ENCODE measurements at regions not wholly inside any gene's neighbourhood (a gene's known extent, or its start where the extent isn't known, plus 50 kb on each side); places are given as distances from the start of the nearest gene placed in this dataset.

DNA sequence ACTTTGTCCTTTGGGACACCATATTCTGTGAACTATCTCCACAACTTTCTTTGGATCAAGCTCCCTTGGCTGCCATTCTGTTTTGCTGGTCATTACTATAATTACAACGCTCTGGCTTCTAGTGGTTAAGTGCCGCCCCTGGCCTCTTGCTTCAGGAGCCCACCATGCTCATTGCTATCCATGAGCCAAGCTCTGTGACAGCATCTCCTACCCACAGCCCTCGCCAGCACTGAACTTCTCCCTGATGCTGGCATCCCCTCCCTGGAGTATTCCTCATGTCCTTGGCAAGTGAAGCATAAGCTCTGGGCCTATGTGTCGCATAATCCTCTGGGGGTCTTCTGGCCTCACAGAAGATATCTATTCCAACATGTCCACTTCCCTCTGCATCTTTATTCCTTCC lies 60.6 kb upstream of the DHX40 start:
- TF ChIP-seq, protein P1, sequence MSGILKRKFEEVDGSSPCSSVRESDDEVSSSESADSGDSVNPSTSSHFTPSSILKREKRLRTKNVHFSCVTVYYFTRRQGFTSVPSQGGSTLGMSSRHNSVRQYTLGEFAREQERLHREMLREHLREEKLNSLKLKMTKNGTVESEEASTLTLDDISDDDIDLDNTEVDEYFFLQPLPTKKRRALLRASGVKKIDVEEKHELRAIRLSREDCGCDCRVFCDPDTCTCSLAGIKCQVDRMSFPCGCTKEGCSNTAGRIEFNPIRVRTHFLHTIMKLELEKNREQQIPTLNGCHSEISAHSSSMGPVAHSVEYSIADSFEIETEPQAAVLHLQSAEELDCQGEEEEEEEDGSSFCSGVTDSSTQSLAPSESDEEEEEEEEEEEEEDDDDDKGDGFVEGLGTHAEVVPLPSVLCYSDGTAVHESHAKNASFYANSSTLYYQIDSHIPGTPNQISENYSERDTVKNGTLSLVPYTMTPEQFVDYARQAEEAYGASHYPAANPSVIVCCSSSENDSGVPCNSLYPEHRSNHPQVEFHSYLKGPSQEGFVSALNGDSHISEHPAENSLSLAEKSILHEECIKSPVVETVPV (CRISPR knock-in tag; IDR thresholded peaks at IDR 0.05) = no peak
- TF ChIP-seq GLIS3 (CRISPR knock-in tag; IDR thresholded peaks at IDR 0.05) (no peak), OSR1 (CRISPR knock-in tag; IDR thresholded peaks at IDR 0.05) (no peak), CSDC2 (CRISPR knock-in tag; IDR thresholded peaks at IDR 0.05) (no peak), TCF4 (CRISPR knock-in tag; IDR thresholded peaks at IDR 0.05; ENCODE audit: borderline replicate concordance) (no peak), ISL1 (CRISPR knock-in tag; IDR thresholded peaks at IDR 0.05) (no peak), BACH2 (CRISPR knock-in tag; IDR thresholded peaks at IDR 0.05; ENCODE audit: borderline replicate concordance) (no peak)
- TF ChIP-seq, protein P2, sequence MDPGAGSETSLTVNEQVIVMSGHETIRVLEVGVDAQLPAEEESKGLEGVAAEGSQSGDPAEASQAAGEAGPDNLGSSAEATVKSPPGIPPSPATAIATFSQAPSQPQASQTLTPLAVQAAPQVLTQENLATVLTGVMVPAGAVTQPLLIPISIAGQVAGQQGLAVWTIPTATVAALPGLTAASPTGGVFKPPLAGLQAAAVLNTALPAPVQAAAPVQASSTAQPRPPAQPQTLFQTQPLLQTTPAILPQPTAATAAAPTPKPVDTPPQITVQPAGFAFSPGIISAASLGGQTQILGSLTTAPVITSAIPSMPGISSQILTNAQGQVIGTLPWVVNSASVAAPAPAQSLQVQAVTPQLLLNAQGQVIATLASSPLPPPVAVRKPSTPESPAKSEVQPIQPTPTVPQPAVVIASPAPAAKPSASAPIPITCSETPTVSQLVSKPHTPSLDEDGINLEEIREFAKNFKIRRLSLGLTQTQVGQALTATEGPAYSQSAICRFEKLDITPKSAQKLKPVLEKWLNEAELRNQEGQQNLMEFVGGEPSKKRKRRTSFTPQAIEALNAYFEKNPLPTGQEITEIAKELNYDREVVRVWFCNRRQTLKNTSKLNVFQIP (CRISPR knock-in tag; IDR thresholded peaks at IDR 0.05; ENCODE audit: borderline replicate concordance, low read depth) = no peak
- TF ChIP-seq, protein P3, sequence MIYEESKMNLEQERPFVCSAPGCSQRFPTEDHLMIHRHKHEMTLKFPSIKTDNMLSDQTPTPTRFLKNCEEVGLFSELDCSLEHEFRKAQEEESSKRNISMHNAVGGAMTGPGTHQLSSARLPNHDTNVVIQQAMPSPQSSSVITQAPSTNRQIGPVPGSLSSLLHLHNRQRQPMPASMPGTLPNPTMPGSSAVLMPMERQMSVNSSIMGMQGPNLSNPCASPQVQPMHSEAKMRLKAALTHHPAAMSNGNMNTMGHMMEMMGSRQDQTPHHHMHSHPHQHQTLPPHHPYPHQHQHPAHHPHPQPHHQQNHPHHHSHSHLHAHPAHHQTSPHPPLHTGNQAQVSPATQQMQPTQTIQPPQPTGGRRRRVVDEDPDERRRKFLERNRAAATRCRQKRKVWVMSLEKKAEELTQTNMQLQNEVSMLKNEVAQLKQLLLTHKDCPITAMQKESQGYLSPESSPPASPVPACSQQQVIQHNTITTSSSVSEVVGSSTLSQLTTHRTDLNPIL (CRISPR knock-in tag; IDR thresholded peaks at IDR 0.05; ENCODE audit: low read depth) = no peak
- TF ChIP-seq, protein P4, sequence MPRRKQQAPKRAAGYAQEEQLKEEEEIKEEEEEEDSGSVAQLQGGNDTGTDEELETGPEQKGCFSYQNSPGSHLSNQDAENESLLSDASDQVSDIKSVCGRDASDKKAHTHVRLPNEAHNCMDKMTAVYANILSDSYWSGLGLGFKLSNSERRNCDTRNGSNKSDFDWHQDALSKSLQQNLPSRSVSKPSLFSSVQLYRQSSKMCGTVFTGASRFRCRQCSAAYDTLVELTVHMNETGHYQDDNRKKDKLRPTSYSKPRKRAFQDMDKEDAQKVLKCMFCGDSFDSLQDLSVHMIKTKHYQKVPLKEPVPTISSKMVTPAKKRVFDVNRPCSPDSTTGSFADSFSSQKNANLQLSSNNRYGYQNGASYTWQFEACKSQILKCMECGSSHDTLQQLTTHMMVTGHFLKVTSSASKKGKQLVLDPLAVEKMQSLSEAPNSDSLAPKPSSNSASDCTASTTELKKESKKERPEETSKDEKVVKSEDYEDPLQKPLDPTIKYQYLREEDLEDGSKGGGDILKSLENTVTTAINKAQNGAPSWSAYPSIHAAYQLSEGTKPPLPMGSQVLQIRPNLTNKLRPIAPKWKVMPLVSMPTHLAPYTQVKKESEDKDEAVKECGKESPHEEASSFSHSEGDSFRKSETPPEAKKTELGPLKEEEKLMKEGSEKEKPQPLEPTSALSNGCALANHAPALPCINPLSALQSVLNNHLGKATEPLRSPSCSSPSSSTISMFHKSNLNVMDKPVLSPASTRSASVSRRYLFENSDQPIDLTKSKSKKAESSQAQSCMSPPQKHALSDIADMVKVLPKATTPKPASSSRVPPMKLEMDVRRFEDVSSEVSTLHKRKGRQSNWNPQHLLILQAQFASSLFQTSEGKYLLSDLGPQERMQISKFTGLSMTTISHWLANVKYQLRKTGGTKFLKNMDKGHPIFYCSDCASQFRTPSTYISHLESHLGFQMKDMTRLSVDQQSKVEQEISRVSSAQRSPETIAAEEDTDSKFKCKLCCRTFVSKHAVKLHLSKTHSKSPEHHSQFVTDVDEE (CRISPR knock-in tag; IDR thresholded peaks at IDR 0.05) = no peak
- TF ChIP-seq, protein P5, sequence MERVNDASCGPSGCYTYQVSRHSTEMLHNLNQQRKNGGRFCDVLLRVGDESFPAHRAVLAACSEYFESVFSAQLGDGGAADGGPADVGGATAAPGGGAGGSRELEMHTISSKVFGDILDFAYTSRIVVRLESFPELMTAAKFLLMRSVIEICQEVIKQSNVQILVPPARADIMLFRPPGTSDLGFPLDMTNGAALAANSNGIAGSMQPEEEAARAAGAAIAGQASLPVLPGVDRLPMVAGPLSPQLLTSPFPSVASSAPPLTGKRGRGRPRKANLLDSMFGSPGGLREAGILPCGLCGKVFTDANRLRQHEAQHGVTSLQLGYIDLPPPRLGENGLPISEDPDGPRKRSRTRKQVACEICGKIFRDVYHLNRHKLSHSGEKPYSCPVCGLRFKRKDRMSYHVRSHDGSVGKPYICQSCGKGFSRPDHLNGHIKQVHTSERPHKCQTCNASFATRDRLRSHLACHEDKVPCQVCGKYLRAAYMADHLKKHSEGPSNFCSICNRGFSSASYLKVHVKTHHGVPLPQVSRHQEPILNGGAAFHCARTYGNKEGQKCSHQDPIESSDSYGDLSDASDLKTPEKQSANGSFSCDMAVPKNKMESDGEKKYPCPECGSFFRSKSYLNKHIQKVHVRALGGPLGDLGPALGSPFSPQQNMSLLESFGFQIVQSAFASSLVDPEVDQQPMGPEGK (CRISPR knock-in tag; IDR thresholded peaks at IDR 0.05; ENCODE audit: borderline replicate concordance) = no peak
- ATAC-seq = no peak

DNA sequence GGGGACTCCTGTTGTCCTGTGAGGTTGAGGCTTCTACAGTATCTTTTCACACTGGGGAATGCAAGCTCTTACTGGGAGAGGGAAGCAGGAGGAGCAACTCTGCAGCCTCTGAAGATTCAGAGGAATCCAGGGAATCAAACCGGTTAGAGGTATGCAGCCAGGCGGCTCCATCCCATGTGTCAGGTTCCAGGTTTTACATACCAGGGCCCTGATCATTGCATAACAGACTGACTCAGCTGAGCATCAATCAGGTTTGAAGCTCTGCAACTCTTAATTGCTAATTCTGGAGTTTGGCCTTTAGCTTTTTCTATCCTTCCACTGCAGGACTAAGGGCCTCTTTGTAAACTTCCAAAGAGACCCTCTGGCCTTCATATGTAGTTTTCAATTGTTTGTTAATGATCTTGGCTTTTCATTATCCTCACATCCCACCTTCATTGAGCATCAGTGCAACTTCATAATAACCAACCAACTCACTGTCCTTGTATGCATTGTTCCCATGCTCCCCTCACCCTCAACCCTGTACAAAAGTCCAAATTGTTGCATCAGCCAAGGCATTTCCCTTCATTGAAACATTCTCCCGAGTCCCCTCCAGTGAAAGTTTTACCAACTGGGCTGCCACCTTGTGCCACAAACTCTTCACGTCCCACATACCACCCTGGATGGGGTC lies 59.7 kb upstream of the DHX40 start:
- no peak; the same call in 2 of the 3 replicates for ATAC-seq
- TF ChIP-seq GLIS3 (CRISPR knock-in tag; IDR thresholded peaks at IDR 0.05) (no peak), ZNF70 (CRISPR knock-in tag; IDR thresholded peaks at IDR 0.05) (no peak), ZNF8 (CRISPR knock-in tag; IDR thresholded peaks at IDR 0.05) (no peak), SNAI2 (CRISPR knock-in tag; IDR thresholded peaks at IDR 0.05) (no peak), PPARA (CRISPR knock-in tag; IDR thresholded peaks at IDR 0.05; ENCODE audit: borderline replicate concordance) (no peak), BACH2 (CRISPR knock-in tag; IDR thresholded peaks at IDR 0.05; ENCODE audit: borderline replicate concordance) (no peak), CSDC2 (CRISPR knock-in tag; IDR thresholded peaks at IDR 0.05) (no peak), ISL1 (CRISPR knock-in tag; IDR thresholded peaks at IDR 0.05) (no peak), TOX (CRISPR knock-in tag; IDR thresholded peaks at IDR 0.05; ENCODE audit: borderline replicate concordance) (no peak), ZFP3 (CRISPR knock-in tag; IDR thresholded peaks at IDR 0.05) (no peak), ZC3H10 (CRISPR knock-in tag; IDR thresholded peaks at IDR 0.05) (no peak)
- TF ChIP-seq, protein P5 (CRISPR knock-in tag; IDR thresholded peaks at IDR 0.05; ENCODE audit: borderline replicate concordance) = no peak

Data from SK-N-SH treated with all-trans-retinoic acid at 6 μM for 48 hours (cell line).